ENCODE measurements at regions not wholly inside any gene's neighbourhood (a gene's known extent, or its start where the extent isn't known, plus 50 kb on each side); places are given as distances from the start of the nearest gene placed in this dataset.

- H2AFZ ChIP-seq (ENCODE audit: low read depth, low read length), result no peak overlapping the region
- no peak overlapping the region for H3K4me3 ChIP-seq (replicated peaks in 1 of 3; ENCODE audit: insufficient read depth in 1 of 3, low read depth in 1 of 3, low read length in 3 of 3)
- TF ChIP-seq JUN (IDR thresholded peaks at IDR 0.05; ENCODE audit: borderline replicate concordance, insufficient read depth, insufficient read length, low read depth) (no peak), MAX (IDR thresholded peaks at IDR 0.05; ENCODE audit: insufficient read depth, insufficient read length) (no peak), CTCF (IDR thresholded peaks at IDR 0.05; ENCODE audit: extremely low read depth in 1 of 2, insufficient read depth in 1 of 2, low read depth in 1 of 2, low read length in 2 of 2) (no peak), MYC (IDR thresholded peaks at IDR 0.05; ENCODE audit: low read depth, low read length) (no peak), EZH2 (IDR thresholded peaks at IDR 0.05; ENCODE audit: borderline replicate concordance, low read depth, low read length, severe bottlenecking) (no peak), POLR2A (IDR thresholded peaks at IDR 0.05; ENCODE audit: low read depth, low read length) (no peak), POLR2AphosphoS5 (IDR thresholded peaks at IDR 0.05; ENCODE audit: insufficient read depth, low read depth, low read length) (no peak), GATA2 (IDR thresholded peaks at IDR 0.05; ENCODE audit: insufficient read depth, insufficient read length, low read depth, low read length) (no peak), FOS (IDR thresholded peaks at IDR 0.05; ENCODE audit: borderline replicate concordance, insufficient read depth, low read length) (no peak)
- dilution Hi-C loops (cut with MboI; ENCODE audit: extremely low pct_ligation_motif_present, low sequenced_read_pairs), result no loop called here
- CTCF ChIA-PET, result no interaction called here
- no peaks in the 10 kb centered on the region for H3K4me1 ChIP-seq (ENCODE audit: control insufficient read depth, extremely low read depth, insufficient read depth, low read length)
- H3K4me2 ChIP-seq (ENCODE audit: insufficient read depth, low read length), result no peak overlapping the region
- FAIRE-seq (no peak), DNase-seq (ENCODE audit: low read depth, low spot score) (no peak)
- H3K27me3 ChIP-seq (ENCODE audit: control insufficient read depth in 2 of 2, insufficient read depth in 2 of 2, low read length in 2 of 2), result no peaks in the 10 kb centered on the region
- H3K9me1 ChIP-seq (replicated peaks; ENCODE audit: control insufficient read depth, extremely low read depth, insufficient read depth, low read length), result no peaks in the 10 kb centered on the region
- no TSS peak for BruUV-seq (replicated peaks)
- no peak overlapping the region for H3K9ac ChIP-seq (replicated peaks; ENCODE audit: extremely low read depth, insufficient read depth, low read length)
- H3K36me3 ChIP-seq (ENCODE audit: control insufficient read depth in 2 of 2, extremely low read depth in 1 of 2, insufficient read depth in 2 of 2, low read length in 2 of 2), result no peaks in the 10 kb centered on the region
- intact Hi-C loops (cut with micrococcal nuclease), result no loop called here
- H4K20me1 ChIP-seq (replicated peaks; ENCODE audit: control insufficient read depth, extremely low read depth, insufficient read depth, low read length), result no peaks in the 10 kb centered on the region
- H3K27ac ChIP-seq (ENCODE audit: insufficient read depth, low read depth, low read length), result no peak overlapping the region
- POLR2A ChIA-PET, result no interaction called here
- H3K79me2 ChIP-seq (ENCODE audit: control insufficient read depth, insufficient read depth, low read length), result no peaks in the 10 kb centered on the region
- peaks cover 4% of the 10 kb centered on the region for H3K9me3 ChIP-seq (replicated peaks; ENCODE audit: control insufficient read depth, insufficient read depth, low read length)
Measured at GRCh38 chr1:238779716-238780115, 606.7 kb upstream of the CHRM3 start.

Measured in endothelial cell of umbilical vein (primary cell).